ENCODE measurements at regions not wholly inside any gene's neighbourhood (a gene's known extent, or its start where the extent isn't known, plus 50 kb on each side); places are given as distances from the start of the nearest gene placed in this dataset.

DNA sequence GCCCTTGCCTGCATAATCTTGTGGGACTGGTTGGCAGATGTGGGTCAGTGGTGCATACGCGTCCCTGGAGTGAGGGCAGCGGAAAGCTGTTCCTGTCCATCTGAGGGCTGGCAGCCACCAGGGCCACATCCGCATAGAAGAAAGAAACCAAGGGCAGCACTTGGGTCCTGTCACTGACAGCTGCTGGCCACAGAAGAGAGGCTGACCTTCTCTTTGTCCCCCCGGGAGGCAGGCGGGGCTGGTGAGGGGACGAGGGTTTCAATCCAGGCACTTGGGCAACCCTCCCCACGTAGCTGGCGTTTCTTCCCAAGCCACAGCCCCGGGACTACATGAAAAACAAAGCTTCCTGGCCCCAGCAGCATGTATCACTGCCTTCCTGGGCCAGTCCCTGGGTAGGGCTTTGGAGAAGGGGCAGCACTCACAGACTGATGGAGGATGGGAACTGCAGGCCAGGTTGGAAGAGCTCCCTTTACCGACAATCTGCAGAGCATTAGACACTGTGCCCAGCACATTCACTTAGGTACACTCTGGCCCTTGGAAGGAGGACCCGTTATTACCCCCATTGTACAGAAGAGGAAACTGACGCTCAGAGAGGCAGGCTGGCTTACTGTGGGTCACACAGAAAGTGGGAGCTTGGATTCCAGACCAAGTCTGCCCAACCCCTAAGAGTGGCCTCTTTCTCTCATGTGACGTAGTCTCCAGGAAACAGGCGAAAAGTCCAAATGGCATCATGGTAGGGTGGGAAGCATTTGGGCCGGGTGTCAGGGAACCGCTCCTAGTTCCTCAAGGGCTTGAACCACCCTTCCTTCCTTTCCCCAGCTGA, 78.8 kb upstream of the SLC6A6 start:
- TF ChIP-seq CTCF (IDR thresholded peaks at IDR 0.05) = no peak
- TF ChIP-seq EP300 (IDR thresholded peaks at IDR 0.05) = no peak
- TF ChIP-seq POLR2A (IDR thresholded peaks at IDR 0.05) = no peak

Data from ovary (tissue), 3 donors.